ENCODE measurements at regions not wholly inside any gene's neighbourhood (a gene's known extent, or its start where the extent isn't known, plus 50 kb on each side); places are given as distances from the start of the nearest gene placed in this dataset.

GRCh38 chr10:4332764-4333458, 493.1 kb upstream of the AKR1E2 start:
- no peak for DNase-seq

- DNase-seq = no peak
These were observed 494.9 kb upstream of the AKR1E2 start for GRCh38 chr10:4331150-4331549.

DNA sequence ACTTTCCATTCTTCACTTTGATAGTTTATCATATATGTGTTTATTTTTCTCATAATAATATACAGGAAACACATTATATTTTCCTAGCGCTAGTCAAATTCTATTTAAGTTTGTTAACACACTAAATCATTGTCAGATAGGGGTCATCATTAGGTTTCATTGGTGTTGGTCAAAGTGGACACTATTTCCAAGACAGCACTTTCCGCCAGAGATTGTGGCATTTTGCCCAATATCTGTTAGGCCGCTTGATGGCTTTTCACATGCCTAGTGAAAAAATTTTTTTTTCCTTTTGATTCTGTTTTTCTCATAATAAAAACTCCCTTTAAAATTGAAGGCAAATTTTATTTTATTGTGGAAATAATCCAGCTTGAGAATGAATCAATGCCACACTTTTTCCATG, 495.4 kb upstream of the AKR1E2 start:
- DNase-seq = no peak

GRCh38 chr10:4329225-4329624, 496.8 kb upstream of the AKR1E2 start:
- DNase-seq = no peak

DNA sequence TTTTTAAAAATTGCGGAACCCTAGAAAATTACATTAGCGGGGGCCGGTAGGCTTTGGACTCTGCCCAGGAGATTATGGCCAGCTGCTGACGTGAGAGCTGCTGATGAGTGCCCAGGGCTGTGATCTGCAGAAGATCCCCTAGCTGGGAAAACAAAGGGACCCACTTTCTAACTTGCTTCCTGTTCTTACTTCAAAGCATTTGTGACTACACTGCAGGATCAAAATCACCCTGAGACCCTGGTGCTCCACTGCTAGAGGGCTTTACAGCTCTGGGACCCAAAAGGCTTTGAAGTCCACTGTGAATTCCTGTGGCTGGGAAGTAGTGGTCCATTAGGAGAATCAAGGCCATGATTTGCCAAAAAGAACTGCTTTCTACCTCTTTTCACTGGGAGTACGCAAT, 499.4 kb upstream of the AKR1E2 start:
- DNase-seq = no peak

DNA sequence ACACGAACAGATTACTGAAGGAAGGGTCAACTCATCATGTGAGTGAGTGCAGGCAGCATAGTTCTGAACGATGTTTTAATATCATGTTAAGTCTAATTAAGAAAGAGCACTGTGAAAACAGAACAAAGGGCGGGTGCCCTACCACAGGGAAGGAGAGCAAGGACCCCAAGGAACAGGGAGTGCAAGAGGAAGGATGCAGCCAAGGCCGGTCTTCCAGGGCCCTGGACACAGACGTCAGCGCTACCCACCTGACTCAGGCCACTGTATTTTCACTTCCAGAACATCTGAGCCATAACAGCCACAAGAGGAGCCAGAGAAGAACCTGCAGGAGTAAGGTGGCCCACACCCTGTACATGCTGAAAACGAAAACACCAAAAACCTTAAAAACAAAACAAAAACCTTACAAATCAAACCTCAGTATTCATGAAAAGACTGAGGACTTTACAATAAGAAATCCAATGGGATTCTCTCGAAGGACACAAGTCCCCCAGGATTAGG, 506.1 kb upstream of the AKR1E2 start:
- no peak for DNase-seq

- DNase-seq = no peak
These were observed 509.7 kb upstream of the AKR1E2 start for GRCh38 chr10:4316161-4316810.

DNA sequence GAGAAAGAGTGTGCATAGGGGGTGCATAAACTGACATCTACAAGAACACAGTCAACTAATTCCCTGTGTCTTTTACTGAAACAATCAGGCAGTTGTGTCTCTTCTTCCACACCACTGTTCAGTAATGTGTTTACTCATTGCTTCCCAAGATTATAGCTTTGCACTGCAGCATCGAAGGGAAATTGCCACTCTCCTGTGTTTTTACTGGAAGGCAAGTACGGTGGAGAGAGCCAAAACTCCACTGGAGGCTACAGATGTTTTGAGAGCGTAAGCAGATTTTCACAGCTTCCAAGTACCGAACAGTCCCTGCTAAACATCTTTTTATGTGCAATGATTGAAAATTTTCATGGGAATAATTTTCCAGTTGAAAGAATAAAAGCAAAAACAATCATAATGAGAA, 510.5 kb upstream of the AKR1E2 start:
- no peak for DNase-seq

GRCh38 chr10:4313051-4313450, 513.0 kb upstream of the AKR1E2 start:
- no peak for DNase-seq

- no peak for DNase-seq
These were observed 513.8 kb upstream of the AKR1E2 start for GRCh38 chr10:4312051-4312835.

DNA sequence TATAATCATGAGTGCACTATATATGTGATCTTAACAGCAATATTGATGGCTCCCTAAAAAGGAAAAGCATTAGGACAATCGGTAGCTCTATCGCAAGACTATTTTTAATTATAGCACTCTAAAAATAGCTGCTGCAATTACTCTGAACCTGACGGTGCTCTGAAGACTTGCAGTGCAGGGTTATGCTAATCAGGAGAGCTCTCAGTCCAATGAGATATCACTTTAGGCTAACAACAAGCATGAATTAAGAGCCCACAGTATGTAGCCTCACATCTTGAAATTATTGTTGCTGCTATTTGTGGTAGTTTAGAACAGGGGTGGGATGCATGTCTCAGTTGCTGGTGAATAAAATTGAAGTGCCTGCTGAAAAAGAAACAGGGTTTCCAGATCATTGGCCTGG, 515.8 kb upstream of the AKR1E2 start:
- DNase-seq = no peak

DNA sequence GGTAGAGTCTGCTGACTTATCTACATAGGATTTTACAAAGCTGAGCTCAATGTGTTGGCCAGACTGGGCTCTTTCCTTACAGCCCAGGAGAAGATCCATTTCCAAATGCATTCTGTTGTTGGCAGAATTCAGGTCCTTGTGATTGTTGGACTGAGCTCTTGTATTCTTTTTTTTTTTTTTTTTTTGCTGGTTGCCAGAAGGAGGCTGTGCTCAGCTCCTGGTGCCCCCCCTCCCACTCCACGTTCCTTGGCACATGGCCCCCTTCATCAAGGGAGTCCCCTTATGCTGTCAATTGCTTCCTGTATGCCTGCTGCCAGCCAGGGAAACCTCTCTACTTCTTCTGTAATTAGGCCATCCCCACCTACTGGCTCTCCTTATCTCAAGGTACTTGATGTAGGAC, 518.1 kb upstream of the AKR1E2 start:
- DNase-seq = no peak

- no peak for DNase-seq
These were observed 519.1 kb upstream of the AKR1E2 start for GRCh38 chr10:4306871-4307270.

GRCh38 chr10:4303045-4303444, 518.0 kb upstream of the KLF6 start:
- no peak for DNase-seq

DNA sequence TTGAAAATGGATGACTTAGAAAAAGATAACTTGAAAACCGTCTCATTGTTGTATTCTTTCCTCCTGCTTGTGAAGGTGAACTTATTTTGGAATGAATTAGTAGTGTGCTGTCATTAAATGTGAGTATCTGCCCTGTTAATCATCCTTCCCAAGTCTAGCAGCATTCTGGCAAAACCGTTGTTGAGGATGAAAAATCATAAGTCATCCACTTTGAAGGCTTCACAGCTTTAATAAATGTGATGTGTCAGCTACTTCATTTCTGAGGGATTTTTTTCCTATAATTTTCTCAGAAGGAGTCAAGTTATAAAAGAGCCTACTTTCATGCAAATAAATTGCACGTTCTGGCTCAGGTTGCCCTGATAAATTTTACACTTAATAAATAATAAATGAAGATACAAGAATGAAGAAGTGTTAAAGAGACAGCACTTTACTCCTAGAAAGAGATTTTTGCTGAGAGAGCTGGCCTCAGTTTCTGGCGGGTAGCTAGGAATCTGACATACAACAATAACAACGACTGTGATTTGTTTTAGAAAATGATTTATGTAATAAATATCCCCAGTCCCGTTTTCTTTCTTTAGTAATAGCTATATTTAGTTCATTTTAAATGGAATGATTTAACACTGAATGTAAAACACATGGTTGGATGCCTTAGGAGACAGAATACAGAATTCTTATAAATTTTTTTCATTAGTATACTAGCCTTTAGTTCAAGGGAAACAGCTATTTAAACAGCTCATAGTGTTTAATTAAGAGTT, 516.5 kb upstream of the KLF6 start:
- no peak for DNase-seq

- no peak for DNase-seq
These were observed 511.2 kb upstream of the KLF6 start for GRCh38 chr10:4296161-4296560.

GRCh38 chr10:4294996-4295792, 510.2 kb upstream of the KLF6 start:
- no peak for DNase-seq

DNA sequence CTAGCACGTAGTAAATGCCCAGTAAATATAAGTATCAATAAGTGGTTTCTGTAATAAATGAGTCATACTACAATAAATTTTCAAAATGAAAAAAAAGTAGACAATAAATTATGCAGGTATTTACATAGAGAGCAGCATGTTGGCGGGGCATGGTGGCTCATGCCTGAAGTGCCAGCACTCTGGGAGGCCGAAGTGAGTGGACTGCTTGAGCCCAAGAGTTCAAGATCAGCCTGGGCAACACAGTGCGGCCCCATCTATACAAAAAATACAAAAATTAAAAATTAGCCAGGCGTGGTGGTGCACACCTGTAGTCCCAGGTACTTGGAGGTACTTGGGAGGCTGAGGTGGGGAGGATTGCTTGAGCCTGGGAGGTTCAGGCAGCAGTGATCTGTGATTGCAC, 509.3 kb upstream of the KLF6 start:
- DNase-seq = no peak

DNA sequence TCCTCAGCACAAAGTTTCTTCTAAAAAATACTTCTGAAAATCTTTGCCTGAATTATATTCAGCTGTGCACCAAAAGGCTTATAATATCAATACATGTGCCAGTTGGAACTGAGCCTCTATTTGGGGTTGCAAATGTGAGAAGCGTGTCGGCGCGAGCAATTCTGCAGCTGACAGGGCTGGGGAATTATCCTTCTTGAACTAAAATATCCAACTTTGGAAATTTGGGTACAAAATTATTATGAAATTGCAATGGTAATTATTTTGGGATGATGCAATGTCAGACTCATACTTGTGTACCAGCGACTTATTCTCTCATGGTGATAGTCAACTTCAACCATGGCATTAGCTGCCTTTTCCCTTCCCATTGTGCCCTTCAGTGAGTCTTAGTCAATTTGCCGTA, 507.0 kb upstream of the KLF6 start:
- no peak for DNase-seq

GRCh38 chr10:4285121-4285520, 500.1 kb upstream of the KLF6 start:
- no peak for DNase-seq

- DNase-seq = no peak
These were observed 499.0 kb upstream of the KLF6 start for GRCh38 chr10:4283846-4284610.

DNA sequence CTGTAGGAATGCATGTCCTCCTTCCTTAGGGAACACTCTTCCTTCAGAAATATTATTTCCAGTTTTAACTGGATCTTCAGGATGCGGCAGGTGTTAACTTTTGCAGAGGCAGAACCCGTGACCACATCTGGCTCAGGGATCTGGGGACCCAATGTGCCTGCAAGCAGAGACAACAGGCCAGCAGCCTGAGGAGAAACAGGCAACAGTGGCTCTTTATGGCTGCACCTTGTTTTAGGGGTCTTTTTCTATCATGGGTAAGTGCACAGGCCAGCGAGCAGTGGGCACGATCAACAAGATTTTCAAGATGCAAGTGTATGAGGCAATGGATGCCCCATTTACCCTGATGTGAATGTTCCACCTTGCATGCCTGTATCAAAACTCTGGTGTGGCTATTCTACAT, 497.5 kb upstream of the KLF6 start:
- no peak for DNase-seq
